ENCODE measurements at regions not wholly inside any gene's neighbourhood (a gene's known extent, or its start where the extent isn't known, plus 50 kb on each side); places are given as distances from the start of the nearest gene placed in this dataset.

DNA sequence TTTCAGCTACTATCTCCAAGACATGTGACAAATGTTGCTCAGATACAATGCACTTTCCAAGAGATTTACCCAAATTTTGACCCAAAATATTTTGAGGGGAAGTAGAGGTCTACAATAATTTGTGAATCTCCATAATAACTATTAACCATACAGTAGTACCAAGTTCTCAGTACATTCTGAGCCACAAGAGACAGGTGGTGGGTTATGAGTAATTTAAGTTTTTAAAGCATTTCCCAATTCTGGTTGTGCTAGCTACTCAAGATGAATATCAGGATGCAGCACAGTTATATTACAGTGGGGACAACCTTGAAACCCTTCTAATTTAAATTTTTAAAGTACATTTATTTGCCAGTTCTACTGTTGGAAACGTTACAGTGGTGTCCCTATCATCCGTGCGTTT is 92.2 kb upstream of the MITF start:
- TF ChIP-seq, protein P1, sequence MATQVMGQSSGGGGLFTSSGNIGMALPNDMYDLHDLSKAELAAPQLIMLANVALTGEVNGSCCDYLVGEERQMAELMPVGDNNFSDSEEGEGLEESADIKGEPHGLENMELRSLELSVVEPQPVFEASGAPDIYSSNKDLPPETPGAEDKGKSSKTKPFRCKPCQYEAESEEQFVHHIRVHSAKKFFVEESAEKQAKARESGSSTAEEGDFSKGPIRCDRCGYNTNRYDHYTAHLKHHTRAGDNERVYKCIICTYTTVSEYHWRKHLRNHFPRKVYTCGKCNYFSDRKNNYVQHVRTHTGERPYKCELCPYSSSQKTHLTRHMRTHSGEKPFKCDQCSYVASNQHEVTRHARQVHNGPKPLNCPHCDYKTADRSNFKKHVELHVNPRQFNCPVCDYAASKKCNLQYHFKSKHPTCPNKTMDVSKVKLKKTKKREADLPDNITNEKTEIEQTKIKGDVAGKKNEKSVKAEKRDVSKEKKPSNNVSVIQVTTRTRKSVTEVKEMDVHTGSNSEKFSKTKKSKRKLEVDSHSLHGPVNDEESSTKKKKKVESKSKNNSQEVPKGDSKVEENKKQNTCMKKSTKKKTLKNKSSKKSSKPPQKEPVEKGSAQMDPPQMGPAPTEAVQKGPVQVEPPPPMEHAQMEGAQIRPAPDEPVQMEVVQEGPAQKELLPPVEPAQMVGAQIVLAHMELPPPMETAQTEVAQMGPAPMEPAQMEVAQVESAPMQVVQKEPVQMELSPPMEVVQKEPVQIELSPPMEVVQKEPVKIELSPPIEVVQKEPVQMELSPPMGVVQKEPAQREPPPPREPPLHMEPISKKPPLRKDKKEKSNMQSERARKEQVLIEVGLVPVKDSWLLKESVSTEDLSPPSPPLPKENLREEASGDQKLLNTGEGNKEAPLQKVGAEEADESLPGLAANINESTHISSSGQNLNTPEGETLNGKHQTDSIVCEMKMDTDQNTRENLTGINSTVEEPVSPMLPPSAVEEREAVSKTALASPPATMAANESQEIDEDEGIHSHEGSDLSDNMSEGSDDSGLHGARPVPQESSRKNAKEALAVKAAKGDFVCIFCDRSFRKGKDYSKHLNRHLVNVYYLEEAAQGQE (IDR thresholded peaks at IDR 0.05; ENCODE audit: insufficient read depth in 1 of 2, low read depth in 2 of 2, low read length in 2 of 2): no peak
- no peak for TF ChIP-seq TAF1 (IDR thresholded peaks at IDR 0.05; ENCODE audit: borderline replicate concordance, insufficient read depth, low read length)
- TF ChIP-seq FOXP2 (optimal IDR thresholded peaks at IDR 0.05; ENCODE audit: borderline replicate concordance, extremely low read depth, extremely low read length, insufficient read depth): no peak
- no peak for TF ChIP-seq SIN3A (IDR thresholded peaks at IDR 0.05; ENCODE audit: borderline replicate concordance, insufficient read depth, low read length)
- no peak for TF ChIP-seq POLR2AphosphoS5 (IDR thresholded peaks at IDR 0.05; ENCODE audit: low read depth, low read length)

DNA sequence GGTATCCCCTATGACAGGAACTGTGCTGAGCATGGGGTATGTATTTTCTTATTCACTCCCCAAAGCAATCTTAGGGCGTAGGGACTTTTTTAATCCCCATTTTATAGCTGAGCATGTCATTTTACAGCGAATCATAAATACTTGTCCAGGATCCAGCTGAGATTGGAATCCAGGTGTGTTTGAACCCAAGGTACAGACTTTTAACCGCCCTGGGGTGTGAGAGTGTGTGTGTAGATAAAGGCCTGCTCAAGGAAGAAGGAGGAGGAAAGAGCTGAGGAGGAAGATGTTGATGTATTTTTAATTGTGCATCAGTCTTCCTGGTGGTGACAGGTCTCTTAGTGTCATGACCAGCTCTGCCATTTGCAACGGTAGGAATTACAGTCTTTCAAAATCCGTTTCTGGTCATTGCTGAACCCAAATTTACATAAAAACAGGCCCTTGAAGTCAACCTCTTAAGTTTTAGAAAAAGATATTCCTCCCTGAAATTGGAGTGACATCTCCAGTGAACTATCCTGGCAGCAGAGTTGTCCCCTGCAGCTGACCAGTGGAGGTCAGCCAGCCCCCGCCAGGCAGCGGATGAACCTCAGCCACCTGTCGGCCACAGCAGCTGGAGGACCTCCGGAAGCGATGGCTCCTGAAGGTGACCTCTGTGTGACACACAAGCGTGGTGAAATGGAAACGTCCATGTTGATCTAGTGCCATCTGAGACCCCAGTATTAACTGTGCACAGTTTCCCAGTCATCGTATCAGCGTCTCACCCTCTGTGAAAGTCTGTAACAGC is 92.8 kb upstream of the MITF start:
- TF ChIP-seq FOXP2 (optimal IDR thresholded peaks at IDR 0.05; ENCODE audit: borderline replicate concordance, extremely low read depth, extremely low read length, insufficient read depth) (no peak), SIN3A (IDR thresholded peaks at IDR 0.05; ENCODE audit: borderline replicate concordance, insufficient read depth, low read length) (no peak), POLR2AphosphoS5 (IDR thresholded peaks at IDR 0.05; ENCODE audit: low read depth, low read length) (no peak), TAF1 (IDR thresholded peaks at IDR 0.05; ENCODE audit: borderline replicate concordance, insufficient read depth, low read length) (no peak)
- TF ChIP-seq, protein P1 (IDR thresholded peaks at IDR 0.05; ENCODE audit: insufficient read depth in 1 of 2, low read depth in 2 of 2, low read length in 2 of 2): no peak

DNA sequence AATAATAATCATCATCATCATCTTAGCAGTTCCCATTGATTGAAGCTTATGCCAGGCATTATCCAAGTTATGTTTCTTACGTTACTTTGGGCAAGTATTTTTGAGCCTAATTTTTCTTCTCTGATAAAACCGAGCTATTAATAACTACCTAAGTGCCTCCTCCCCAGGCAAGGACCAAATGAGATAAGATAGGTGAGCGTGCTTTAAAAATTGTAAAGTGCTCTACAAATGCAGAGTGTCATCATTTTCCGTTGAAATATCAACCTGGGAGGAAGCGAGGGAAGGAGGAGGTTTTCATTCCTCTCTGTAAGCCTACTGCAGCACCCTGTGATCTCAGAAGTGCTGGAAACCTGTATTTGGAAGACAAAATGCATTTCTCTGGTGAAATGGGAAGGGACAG is 96.7 kb upstream of the MITF start:
- TF ChIP-seq FOXP2 (optimal IDR thresholded peaks at IDR 0.05; ENCODE audit: borderline replicate concordance, extremely low read depth, extremely low read length, insufficient read depth) (no peak), TAF1 (IDR thresholded peaks at IDR 0.05; ENCODE audit: borderline replicate concordance, insufficient read depth, low read length) (no peak), POLR2AphosphoS5 (IDR thresholded peaks at IDR 0.05; ENCODE audit: low read depth, low read length) (no peak), SIN3A (IDR thresholded peaks at IDR 0.05; ENCODE audit: borderline replicate concordance, insufficient read depth, low read length) (no peak)
- TF ChIP-seq, protein P1 (IDR thresholded peaks at IDR 0.05; ENCODE audit: insufficient read depth in 1 of 2, low read depth in 2 of 2, low read length in 2 of 2): no peak

DNA sequence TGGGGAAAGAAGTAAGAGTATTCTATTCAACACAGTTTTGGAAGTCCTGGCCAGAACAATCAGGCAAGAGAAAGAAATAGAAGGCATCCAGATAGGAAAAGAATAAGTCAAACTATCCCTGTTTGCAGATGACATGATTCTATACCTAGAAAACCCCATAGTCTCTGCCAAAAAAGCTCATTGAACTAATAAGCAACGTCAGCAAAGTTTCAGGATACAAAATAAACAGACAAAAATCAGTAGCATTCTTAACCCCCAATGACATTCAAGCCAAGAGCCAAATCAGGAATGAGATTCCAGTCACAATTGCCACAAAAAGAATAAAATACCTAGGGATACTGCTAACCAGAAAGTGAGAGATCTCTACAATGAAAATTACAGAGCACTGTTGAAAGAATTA is 99.4 kb upstream of the MITF start:
- no peak for TF ChIP-seq FOXP2 (optimal IDR thresholded peaks at IDR 0.05; ENCODE audit: borderline replicate concordance, extremely low read depth, extremely low read length, insufficient read depth)
- TF ChIP-seq, protein P1 (IDR thresholded peaks at IDR 0.05; ENCODE audit: insufficient read depth in 1 of 2, low read depth in 2 of 2, low read length in 2 of 2): no peak

DNA sequence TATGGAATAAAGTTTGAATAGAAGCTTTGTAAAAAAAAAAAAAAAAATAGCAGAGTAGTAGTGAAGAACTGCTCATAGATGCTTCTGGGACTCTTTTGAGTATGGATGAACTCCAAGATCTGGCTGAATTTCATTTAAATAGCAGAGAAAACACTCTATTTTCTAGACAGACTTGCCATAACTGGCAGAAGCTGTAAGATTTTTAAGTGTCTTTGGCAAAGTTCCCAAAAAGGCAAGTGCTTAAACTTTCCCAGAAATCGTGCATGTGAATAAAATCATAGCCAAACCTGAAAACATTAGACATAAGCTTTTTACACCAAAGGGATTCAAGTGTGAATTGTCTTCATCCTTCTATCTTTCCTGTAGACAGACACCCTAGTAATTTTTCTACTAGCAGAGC is 110.3 kb upstream of the MITF start:
- TF ChIP-seq FOXP2 (optimal IDR thresholded peaks at IDR 0.05; ENCODE audit: borderline replicate concordance, extremely low read depth, extremely low read length, insufficient read depth) (no peak), SIN3A (IDR thresholded peaks at IDR 0.05; ENCODE audit: borderline replicate concordance, insufficient read depth, low read length) (no peak), TAF1 (IDR thresholded peaks at IDR 0.05; ENCODE audit: borderline replicate concordance, insufficient read depth, low read length) (no peak), POLR2AphosphoS5 (IDR thresholded peaks at IDR 0.05; ENCODE audit: low read depth, low read length) (no peak)
- TF ChIP-seq, protein P1 (IDR thresholded peaks at IDR 0.05; ENCODE audit: insufficient read depth in 1 of 2, low read depth in 2 of 2, low read length in 2 of 2): no peak

Measured in PFSK-1 (cell line).